ENCODE measurements at regions not wholly inside any gene's neighbourhood (a gene's known extent, or its start where the extent isn't known, plus 50 kb on each side); places are given as distances from the start of the nearest gene placed in this dataset.
"Not testable (repeated sequence)": the region's sequence is repeated elsewhere in the genome, so short reads cannot be mapped to it uniquely, and the experiment has no call there.

GRCh38 chr3:110525558-110526064 lies 546.0 kb upstream of the NECTIN3 start:
- not testable (repeated sequence) for DNase-seq; ATAC-seq; H3K36me3 Mint-ChIP-seq (ENCODE audit: low read depth); H3K4me3 Mint-ChIP-seq; H3K9me3 ChIP-seq (ENCODE audit: control insufficient read depth, low read length, poor library complexity, severe bottlenecking); H3K4me1 Mint-ChIP-seq; H3K27me3 Mint-ChIP-seq; H3K27ac Mint-ChIP-seq

DNA sequence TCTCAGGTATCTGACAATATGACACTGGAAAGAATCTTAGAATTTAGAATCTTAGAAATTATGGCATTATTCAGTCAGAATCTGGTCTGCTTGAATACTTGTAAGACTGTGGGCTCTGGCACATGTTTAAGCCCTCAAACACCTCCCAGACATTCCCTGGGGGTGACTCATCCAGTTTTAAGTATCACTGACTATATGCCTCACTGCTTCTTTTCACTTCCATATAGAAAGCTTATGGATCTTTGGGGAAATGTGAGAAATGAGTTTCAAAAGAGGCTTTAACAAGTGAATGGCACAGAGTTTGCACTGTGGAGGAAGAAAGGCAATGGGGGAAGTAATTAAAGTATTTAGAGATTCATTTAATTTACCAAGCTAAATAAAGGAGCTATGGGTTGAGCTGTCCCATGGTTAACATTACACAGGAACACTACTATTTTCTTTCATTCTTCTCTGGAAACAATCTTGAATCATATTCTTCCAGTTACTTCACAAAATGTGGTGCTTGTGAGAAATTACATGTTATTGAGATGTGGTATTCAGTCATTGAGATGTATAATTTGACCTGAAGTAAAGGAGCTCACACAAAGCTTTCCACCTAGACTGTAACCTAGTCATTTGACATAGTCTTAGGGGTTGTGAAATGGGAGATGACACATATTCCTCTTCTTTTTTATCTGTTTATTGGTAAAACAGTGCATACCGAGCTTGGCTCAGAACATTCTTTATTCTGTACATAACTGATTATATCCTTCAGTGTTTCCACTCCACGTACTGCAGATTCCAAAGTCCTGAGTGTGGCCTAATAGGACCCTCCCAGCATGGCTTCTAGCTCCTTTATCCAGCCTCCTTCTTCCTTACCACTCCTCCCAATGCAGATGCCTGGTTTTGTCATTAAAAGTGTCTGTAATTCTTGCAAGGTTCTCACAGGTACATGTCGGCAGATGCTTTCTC lies 544.6 kb upstream of the NECTIN3 start:
- Mint-ChIP-seq H3K4me3 (no peak overlapping the region), H3K36me3 (ENCODE audit: low read depth) (no peaks in the 10 kb centered on the region), H3K27me3 (no peaks in the 10 kb centered on the region), H3K27ac (no peak overlapping the region), H3K4me1 (peaks cover 3% of the 10 kb centered on the region)
- no peak for DNase-seq
- ATAC-seq, result no peak
- no peaks in the 10 kb centered on the region for H3K9me3 ChIP-seq (ENCODE audit: control insufficient read depth, low read length, poor library complexity, severe bottlenecking)

DNA sequence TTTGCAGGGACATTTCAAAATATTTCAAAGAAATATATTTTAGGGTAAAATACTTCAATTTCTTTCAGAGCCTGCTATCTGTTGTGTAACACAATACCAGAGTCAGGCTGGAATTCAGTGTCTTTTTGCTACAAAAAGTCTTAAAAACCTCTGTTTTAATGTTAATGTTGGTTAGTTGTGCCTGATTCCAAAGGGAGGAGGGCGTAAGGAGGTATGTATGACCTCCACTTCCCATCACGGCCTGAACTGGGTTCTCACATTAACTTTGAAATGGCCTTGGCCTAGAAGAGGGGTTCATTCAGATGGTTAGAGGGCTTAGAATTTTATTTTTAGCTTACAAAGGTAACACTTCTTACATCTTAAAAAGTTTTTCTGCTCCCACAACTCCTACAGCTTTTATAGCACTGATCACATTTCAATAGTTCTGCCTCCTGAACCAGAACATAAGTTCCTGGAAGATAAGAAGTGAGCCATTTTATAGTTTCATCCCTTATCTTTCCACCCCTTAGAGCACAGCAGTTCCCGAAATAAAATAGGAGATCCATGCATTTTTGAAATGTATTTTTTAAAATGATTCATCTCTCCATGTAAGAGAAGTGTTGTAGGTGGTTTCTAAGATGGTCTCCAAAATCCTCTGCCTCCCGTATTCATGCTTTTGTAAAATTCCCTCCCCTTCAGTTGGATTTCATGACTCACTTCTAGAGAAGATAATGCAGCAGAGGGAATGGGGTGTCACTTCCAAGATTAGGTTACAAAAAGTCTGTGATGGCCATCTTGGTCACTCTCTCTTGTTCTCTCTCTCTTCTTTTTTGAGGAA lies 543.1 kb upstream of the NECTIN3 start:
- Mint-ChIP-seq H3K4me3 (no peak overlapping the region), H3K4me1 (peaks cover 3% of the 10 kb centered on the region), H3K27me3 (peaks cover 5% of the 10 kb centered on the region), H3K27ac (no peak overlapping the region), H3K36me3 (ENCODE audit: low read depth) (no peaks in the 10 kb centered on the region)
- DNase-seq (no peak), ATAC-seq (no peak)
- H3K9me3 ChIP-seq (ENCODE audit: control insufficient read depth, low read length, poor library complexity, severe bottlenecking), result no peaks in the 10 kb centered on the region

GRCh38 chr3:110530902-110531301 lies 540.7 kb upstream of the NECTIN3 start:
- Mint-ChIP-seq H3K27ac (no peak overlapping the region), H3K36me3 (ENCODE audit: low read depth) (no peaks in the 10 kb centered on the region), H3K4me3 (no peak overlapping the region), H3K27me3 (peaks cover 9% of the 10 kb centered on the region), H3K4me1 (peaks cover 3% of the 10 kb centered on the region)
- DNase-seq, result no peak
- H3K9me3 ChIP-seq (ENCODE audit: control insufficient read depth, low read length, poor library complexity, severe bottlenecking), result no peaks in the 10 kb centered on the region
- ATAC-seq, result no peak

DNA sequence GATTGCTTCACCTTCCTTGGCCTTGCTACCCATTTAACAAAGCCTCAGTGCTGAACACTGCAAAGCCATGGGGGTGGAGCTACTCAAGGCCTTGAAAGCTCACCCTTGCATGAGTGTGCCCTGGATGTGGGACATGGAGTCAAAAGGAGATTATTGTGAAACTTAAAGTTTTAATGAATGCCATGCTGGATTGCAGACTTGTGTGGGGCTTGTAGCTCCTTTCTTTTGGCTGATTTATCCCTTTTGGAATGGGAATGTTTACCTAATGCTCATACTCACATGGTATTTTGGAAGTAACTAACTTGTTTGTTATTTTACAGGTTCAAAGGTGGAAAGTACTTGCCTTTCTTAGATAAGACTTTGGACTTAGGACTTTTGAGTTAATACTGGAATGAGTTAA lies 538.5 kb upstream of the NECTIN3 start:
- Mint-ChIP-seq H3K27ac (no peak overlapping the region), H3K4me3 (no peak overlapping the region), H3K4me1 (no peaks in the 10 kb centered on the region), H3K36me3 (ENCODE audit: low read depth) (no peaks in the 10 kb centered on the region), H3K27me3 (peaks cover 9% of the 10 kb centered on the region)
- no peaks in the 10 kb centered on the region for H3K9me3 ChIP-seq (ENCODE audit: control insufficient read depth, low read length, poor library complexity, severe bottlenecking)
- ATAC-seq, result no peak
- no peak for DNase-seq

- peaks cover 16% of the 10 kb centered on the region for H3K27me3 Mint-ChIP-seq
- H3K36me3 Mint-ChIP-seq (ENCODE audit: low read depth), result no peaks in the 10 kb centered on the region
- H3K4me1 Mint-ChIP-seq, result no peaks in the 10 kb centered on the region
- H3K27ac Mint-ChIP-seq, result no peak overlapping the region
- DNase-seq (no peak), ATAC-seq (no peak)
- no peak overlapping the region for H3K4me3 Mint-ChIP-seq
- H3K9me3 ChIP-seq (ENCODE audit: control insufficient read depth, low read length, poor library complexity, severe bottlenecking), result no peaks in the 10 kb centered on the region
Measured at GRCh38 chr3:110542552-110543150, 529.0 kb upstream of the NECTIN3 start.

DNA sequence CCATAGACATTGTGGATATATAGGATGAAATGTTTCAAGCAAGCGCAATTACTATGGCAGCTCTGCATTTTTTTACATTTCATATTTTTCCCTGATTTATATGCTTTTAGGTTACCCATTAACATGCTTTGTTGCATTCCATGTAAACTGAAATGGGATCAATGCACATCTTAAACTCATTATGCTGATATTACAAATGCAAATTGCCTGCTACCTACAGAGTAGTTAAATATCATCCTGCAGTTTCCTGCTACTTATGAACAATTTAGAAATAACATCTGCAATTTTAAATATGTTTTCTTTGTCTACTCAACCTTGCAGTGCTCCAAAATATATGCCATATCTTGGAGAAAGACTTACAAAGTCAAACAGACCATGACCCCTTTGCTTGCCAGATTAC lies 526.9 kb upstream of the NECTIN3 start:
- Mint-ChIP-seq H3K27ac (no peak overlapping the region), H3K27me3 (peaks cover 16% of the 10 kb centered on the region), H3K4me1 (no peaks in the 10 kb centered on the region), H3K36me3 (ENCODE audit: low read depth) (no peaks in the 10 kb centered on the region), H3K4me3 (no peak overlapping the region)
- ATAC-seq, result no peak
- no peaks in the 10 kb centered on the region for H3K9me3 ChIP-seq (ENCODE audit: control insufficient read depth, low read length, poor library complexity, severe bottlenecking)
- no peak for DNase-seq

- Mint-ChIP-seq H3K27me3 (no peaks in the 10 kb centered on the region), H3K27ac (no peak overlapping the region)
Measured at GRCh38 chr3:110550511-110550910, 521.1 kb upstream of the NECTIN3 start.

GRCh38 chr3:110562621-110563020 lies 509.0 kb upstream of the NECTIN3 start:
- peaks cover 18% of the 10 kb centered on the region for H3K27me3 Mint-ChIP-seq
- no peak overlapping the region for H3K4me3 Mint-ChIP-seq
- DNase-seq (no peak), ATAC-seq (no peak)
- no peaks in the 10 kb centered on the region for H3K9me3 ChIP-seq (ENCODE audit: control insufficient read depth, low read length, poor library complexity, severe bottlenecking)
- H3K27ac Mint-ChIP-seq, result no peak overlapping the region
- peaks cover 3% of the 10 kb centered on the region for H3K36me3 Mint-ChIP-seq (ENCODE audit: low read depth)
- H3K4me1 Mint-ChIP-seq, result no peaks in the 10 kb centered on the region

More at GRCh38 chr3:110550511-110550910, 521.1 kb upstream of the NECTIN3 start:
- ATAC-seq (no peak), DNase-seq (no peak)
- Mint-ChIP-seq H3K4me3 (no peak overlapping the region), H3K36me3 (ENCODE audit: low read depth) (no peaks in the 10 kb centered on the region), H3K4me1 (no peaks in the 10 kb centered on the region)
- no peaks in the 10 kb centered on the region for H3K9me3 ChIP-seq (ENCODE audit: control insufficient read depth, low read length, poor library complexity, severe bottlenecking)

- Mint-ChIP-seq H3K27ac (no peak overlapping the region), H3K4me1 (no peaks in the 10 kb centered on the region), H3K4me3 (no peak overlapping the region), H3K27me3 (peaks cover 26% of the 10 kb centered on the region), H3K36me3 (ENCODE audit: low read depth) (peaks cover 3% of the 10 kb centered on the region)
- no peak for ATAC-seq
- no peaks in the 10 kb centered on the region for H3K9me3 ChIP-seq (ENCODE audit: control insufficient read depth, low read length, poor library complexity, severe bottlenecking)
- DNase-seq, result no peak
Measured at GRCh38 chr3:110564674-110565073, 506.9 kb upstream of the NECTIN3 start.

- ATAC-seq, result no peak
- Mint-ChIP-seq H3K27ac (no peak overlapping the region), H3K4me1 (no peaks in the 10 kb centered on the region), H3K4me3 (no peak overlapping the region), H3K36me3 (ENCODE audit: low read depth) (peaks cover 5% of the 10 kb centered on the region), H3K27me3 (peaks cover 20% of the 10 kb centered on the region)
- no peaks in the 10 kb centered on the region for H3K9me3 ChIP-seq (ENCODE audit: control insufficient read depth, low read length, poor library complexity, severe bottlenecking)
- DNase-seq, result no peak
Measured at GRCh38 chr3:110567029-110567428, 504.6 kb upstream of the NECTIN3 start.

GRCh38 chr3:110568246-110568645 lies 503.4 kb upstream of the NECTIN3 start:
- Mint-ChIP-seq H3K4me1 (no peaks in the 10 kb centered on the region), H3K36me3 (ENCODE audit: low read depth) (peaks cover 5% of the 10 kb centered on the region), H3K4me3 (no peak overlapping the region), H3K27me3 (peaks cover 20% of the 10 kb centered on the region), H3K27ac (no peak overlapping the region)
- DNase-seq (no peak), ATAC-seq (no peak)
- H3K9me3 ChIP-seq (ENCODE audit: control insufficient read depth, low read length, poor library complexity, severe bottlenecking), result no peaks in the 10 kb centered on the region

- no peak for ATAC-seq
- DNase-seq, result no peak
- Mint-ChIP-seq H3K4me3 (no peak overlapping the region), H3K27me3 (peaks cover 16% of the 10 kb centered on the region), H3K4me1 (no peaks in the 10 kb centered on the region), H3K36me3 (ENCODE audit: low read depth) (peaks cover 2% of the 10 kb centered on the region), H3K27ac (no peak overlapping the region)
- H3K9me3 ChIP-seq (ENCODE audit: control insufficient read depth, low read length, poor library complexity, severe bottlenecking), result no peaks in the 10 kb centered on the region
Measured at GRCh38 chr3:110569073-110569472, 502.5 kb upstream of the NECTIN3 start.

All from T-helper 17 cell (primary cell).